ENCODE measurements at regions not wholly inside any gene's neighbourhood (a gene's known extent, or its start where the extent isn't known, plus 50 kb on each side); places are given as distances from the start of the nearest gene placed in this dataset.
A peak's percentile ranks its signal among the peaks of the same experiment; 100 is the strongest.

DNA sequence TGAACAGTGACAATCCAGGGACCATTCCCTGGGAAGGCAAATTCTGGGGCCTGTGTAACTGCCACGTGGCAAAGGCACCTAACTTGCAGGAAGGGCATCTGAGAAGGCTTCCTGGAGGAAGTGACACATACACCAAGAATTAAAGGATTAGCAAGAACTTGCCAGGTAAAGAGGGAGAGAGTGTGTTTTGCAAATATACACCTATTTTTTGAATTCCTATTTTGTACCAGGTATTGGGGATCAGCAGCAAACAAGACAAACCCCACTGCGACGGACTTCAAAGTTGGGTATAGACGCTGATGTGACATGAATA lies 206.5 kb upstream of the ZMIZ1 start:
- Histone ChIP-seq H3K9me2 (ENCODE audit: insufficient read depth) (no peaks in the 10 kb centered on the region), H3K36me3 (ENCODE audit: control insufficient read depth in 1 of 2, insufficient read depth in 2 of 2, low read length in 2 of 2) (no peaks in the 10 kb centered on the region), H2AFZ (ENCODE audit: low read depth, low read length, poor library complexity, severe bottlenecking) (peak overlapping the region; percentile 5), H3K4me1 (ENCODE audit: control insufficient read depth in 1 of 2, insufficient read depth in 2 of 2, low read length in 2 of 2) (peaks cover 0 to 11% of the 10 kb centered on the region in 2 experiments; a peak in 2 of 4 replicates), H4K20me1 (ENCODE audit: insufficient read depth) (no peaks in the 10 kb centered on the region), H3K27ac (ENCODE audit: low read depth, low read length) (no peak overlapping the region), H3K9me3 (ENCODE audit: control insufficient read depth in 1 of 2, insufficient read depth in 1 of 2, low read depth in 1 of 2, low read length in 2 of 2) (no peaks in the 10 kb centered on the region), H3K4me2 (ENCODE audit: low read length) (peak overlapping the region; percentile 34), H3K9ac (ENCODE audit: low read length) (no peak overlapping the region), H3K4me3 (replicated peaks in 1 of 2; ENCODE audit: low read depth in 1 of 2, low read length in 2 of 2) (no peak overlapping the region), H3K79me2 (ENCODE audit: insufficient read depth, low read length) (no peaks in the 10 kb centered on the region), H3K27me3 (ENCODE audit: insufficient read depth, low read length) (peaks cover 5% of the 10 kb centered on the region; the same call in 1 of the 2 replicates)
- ChIA-PET RAD21 (ENCODE audit: low non-redundant PET in 1 of 2, low total read pairs in 2 of 2, uncharacterized antibody in 2 of 2, unreplicated experiment in 2 of 2) (no interaction called here), POLR2A (no interaction called here), CTCF (no interaction called here)
- TF ChIP-seq SIN3A (IDR thresholded peaks at IDR 0.05; ENCODE audit: low read depth) (no peak), POLR2AphosphoS5 (IDR thresholded peaks at IDR 0.05; ENCODE audit: low read depth, low read length) (no peak), CBX3 (IDR thresholded peaks at IDR 0.05; ENCODE audit: low read depth) (no peak), CEBPB (IDR thresholded peaks at IDR 0.05; ENCODE audit: low read depth) (no peak), EGR1 (IDR thresholded peaks at IDR 0.05; ENCODE audit: low read depth) (no peak), TCF7L2 (IDR thresholded peaks at IDR 0.05; ENCODE audit: borderline replicate concordance, extremely low read depth, insufficient read depth, insufficient read length) (no peak), RAD21 (IDR thresholded peaks at IDR 0.05; ENCODE audit: low read depth) (no peak), ELF1 (IDR thresholded peaks at IDR 0.05; ENCODE audit: borderline replicate concordance, low read depth) (no peak), JUND (IDR thresholded peaks at IDR 0.05) (no peak), SRF (IDR thresholded peaks at IDR 0.05; ENCODE audit: low read depth) (no peak), FOSL1 (IDR thresholded peaks at IDR 0.05; ENCODE audit: low read depth) (no peak), ZNF274 (IDR thresholded peaks at IDR 0.05; ENCODE audit: low read depth, low read length) (no peak), EZH2 (IDR thresholded peaks at IDR 0.05) (no peak), SP1 (IDR thresholded peaks at IDR 0.05; ENCODE audit: low read depth) (no peak), EZH2phosphoT487 (IDR thresholded peaks at IDR 0.05; ENCODE audit: borderline replicate concordance) (no peak)
- TF ChIP-seq, protein P1, sequence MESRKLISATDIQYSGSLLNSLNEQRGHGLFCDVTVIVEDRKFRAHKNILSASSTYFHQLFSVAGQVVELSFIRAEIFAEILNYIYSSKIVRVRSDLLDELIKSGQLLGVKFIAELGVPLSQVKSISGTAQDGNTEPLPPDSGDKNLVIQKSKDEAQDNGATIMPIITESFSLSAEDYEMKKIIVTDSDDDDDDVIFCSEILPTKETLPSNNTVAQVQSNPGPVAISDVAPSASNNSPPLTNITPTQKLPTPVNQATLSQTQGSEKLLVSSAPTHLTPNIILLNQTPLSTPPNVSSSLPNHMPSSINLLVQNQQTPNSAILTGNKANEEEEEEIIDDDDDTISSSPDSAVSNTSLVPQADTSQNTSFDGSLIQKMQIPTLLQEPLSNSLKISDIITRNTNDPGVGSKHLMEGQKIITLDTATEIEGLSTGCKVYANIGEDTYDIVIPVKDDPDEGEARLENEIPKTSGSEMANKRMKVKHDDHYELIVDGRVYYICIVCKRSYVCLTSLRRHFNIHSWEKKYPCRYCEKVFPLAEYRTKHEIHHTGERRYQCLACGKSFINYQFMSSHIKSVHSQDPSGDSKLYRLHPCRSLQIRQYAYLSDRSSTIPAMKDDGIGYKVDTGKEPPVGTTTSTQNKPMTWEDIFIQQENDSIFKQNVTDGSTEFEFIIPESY (IDR thresholded peaks at IDR 0.05; ENCODE audit: extremely low read depth, insufficient replicate concordance, low read length) = no peak
- TF ChIP-seq, protein P2, sequence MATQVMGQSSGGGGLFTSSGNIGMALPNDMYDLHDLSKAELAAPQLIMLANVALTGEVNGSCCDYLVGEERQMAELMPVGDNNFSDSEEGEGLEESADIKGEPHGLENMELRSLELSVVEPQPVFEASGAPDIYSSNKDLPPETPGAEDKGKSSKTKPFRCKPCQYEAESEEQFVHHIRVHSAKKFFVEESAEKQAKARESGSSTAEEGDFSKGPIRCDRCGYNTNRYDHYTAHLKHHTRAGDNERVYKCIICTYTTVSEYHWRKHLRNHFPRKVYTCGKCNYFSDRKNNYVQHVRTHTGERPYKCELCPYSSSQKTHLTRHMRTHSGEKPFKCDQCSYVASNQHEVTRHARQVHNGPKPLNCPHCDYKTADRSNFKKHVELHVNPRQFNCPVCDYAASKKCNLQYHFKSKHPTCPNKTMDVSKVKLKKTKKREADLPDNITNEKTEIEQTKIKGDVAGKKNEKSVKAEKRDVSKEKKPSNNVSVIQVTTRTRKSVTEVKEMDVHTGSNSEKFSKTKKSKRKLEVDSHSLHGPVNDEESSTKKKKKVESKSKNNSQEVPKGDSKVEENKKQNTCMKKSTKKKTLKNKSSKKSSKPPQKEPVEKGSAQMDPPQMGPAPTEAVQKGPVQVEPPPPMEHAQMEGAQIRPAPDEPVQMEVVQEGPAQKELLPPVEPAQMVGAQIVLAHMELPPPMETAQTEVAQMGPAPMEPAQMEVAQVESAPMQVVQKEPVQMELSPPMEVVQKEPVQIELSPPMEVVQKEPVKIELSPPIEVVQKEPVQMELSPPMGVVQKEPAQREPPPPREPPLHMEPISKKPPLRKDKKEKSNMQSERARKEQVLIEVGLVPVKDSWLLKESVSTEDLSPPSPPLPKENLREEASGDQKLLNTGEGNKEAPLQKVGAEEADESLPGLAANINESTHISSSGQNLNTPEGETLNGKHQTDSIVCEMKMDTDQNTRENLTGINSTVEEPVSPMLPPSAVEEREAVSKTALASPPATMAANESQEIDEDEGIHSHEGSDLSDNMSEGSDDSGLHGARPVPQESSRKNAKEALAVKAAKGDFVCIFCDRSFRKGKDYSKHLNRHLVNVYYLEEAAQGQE (IDR thresholded peaks at IDR 0.05; ENCODE audit: low read depth) = no peak
- TF ChIP-seq, protein P3, sequence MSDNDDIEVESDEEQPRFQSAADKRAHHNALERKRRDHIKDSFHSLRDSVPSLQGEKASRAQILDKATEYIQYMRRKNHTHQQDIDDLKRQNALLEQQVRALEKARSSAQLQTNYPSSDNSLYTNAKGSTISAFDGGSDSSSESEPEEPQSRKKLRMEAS (IDR thresholded peaks at IDR 0.05) = no peak
- TF ChIP-seq, protein P4, sequence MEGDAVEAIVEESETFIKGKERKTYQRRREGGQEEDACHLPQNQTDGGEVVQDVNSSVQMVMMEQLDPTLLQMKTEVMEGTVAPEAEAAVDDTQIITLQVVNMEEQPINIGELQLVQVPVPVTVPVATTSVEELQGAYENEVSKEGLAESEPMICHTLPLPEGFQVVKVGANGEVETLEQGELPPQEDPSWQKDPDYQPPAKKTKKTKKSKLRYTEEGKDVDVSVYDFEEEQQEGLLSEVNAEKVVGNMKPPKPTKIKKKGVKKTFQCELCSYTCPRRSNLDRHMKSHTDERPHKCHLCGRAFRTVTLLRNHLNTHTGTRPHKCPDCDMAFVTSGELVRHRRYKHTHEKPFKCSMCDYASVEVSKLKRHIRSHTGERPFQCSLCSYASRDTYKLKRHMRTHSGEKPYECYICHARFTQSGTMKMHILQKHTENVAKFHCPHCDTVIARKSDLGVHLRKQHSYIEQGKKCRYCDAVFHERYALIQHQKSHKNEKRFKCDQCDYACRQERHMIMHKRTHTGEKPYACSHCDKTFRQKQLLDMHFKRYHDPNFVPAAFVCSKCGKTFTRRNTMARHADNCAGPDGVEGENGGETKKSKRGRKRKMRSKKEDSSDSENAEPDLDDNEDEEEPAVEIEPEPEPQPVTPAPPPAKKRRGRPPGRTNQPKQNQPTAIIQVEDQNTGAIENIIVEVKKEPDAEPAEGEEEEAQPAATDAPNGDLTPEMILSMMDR (IDR thresholded peaks at IDR 0.05 in 2 of 3, conservative IDR thresholded peaks at IDR 0.05 in 1 of 3; ENCODE audit: borderline replicate concordance in 1 of 3, insufficient read depth in 1 of 3, low read depth in 2 of 3, low read length in 2 of 3) = no peak
- intact Hi-C loops (cut with micrococcal nuclease) = no loop called here
- no TSS peak for BruUV-seq (replicated peaks)
- DNase-seq (ENCODE audit: low read depth, low spot score) (no peak), ATAC-seq (no peak)

Measured in HCT116 (cell line).